Glutamatergic neuron (in vitro differentiated cells): ENCODE measurements at regions not wholly inside any gene's neighbourhood (a gene's known extent, or its start where the extent isn't known, plus 50 kb on each side); places are given as distances from the start of the nearest gene placed in this dataset.
"Not testable (repeated sequence)": the region's sequence is repeated elsewhere in the genome, so short reads cannot be mapped to it uniquely, and the experiment has no call there.

Experiments
- DNase-seq: peaks from one replicate; pipeline ENCODE4 v3.0.0; 2022
- H3K27ac Mint-ChIP-seq: one replicate; pipeline ENCODE4 v1.8.0; 2020; ENCODE audit warnings: mild to moderate bottlenecking, mixed read lengths, inconsistent platforms; ENCODE audit not compliant: unreplicated experiment
- H3K27me3 Mint-ChIP-seq: one replicate; pipeline ENCODE4 v1.8.0; 2020; ENCODE audit warnings: mild to moderate bottlenecking, moderate library complexity, mixed read lengths, inconsistent platforms; ENCODE audit not compliant: unreplicated experiment
- H3K36me3 Mint-ChIP-seq: one replicate; pipeline ENCODE4 v1.8.0; 2020; ENCODE audit warnings: mild to moderate bottlenecking, mixed read lengths, inconsistent platforms; ENCODE audit not compliant: unreplicated experiment
- H3K4me1 Mint-ChIP-seq: one replicate; pipeline ENCODE4 v1.8.0; 2020; ENCODE audit warnings: mild to moderate bottlenecking, low read depth, mixed read lengths, inconsistent platforms; ENCODE audit not compliant: unreplicated experiment
- H3K4me3 Mint-ChIP-seq: one replicate; pipeline ENCODE4 v1.8.0; 2020; ENCODE audit warnings: mild to moderate bottlenecking, mixed read lengths, inconsistent platforms; ENCODE audit not compliant: unreplicated experiment
- H3K9me3 Mint-ChIP-seq: one replicate; pipeline ENCODE4 v1.8.0; 2020; ENCODE audit warnings: mild to moderate bottlenecking, moderate library complexity, mixed read lengths, inconsistent platforms; ENCODE audit not compliant: unreplicated experiment
- TF ChIP-seq, protein P1 (sequence below): fragments of 200-600 bp; sonication (generic); IDR thresholded peaks from one replicate; pipeline ENCODE4 v1.5.0; 2021; ENCODE audit not compliant: partially characterized antibody, unreplicated experiment

DNA sequence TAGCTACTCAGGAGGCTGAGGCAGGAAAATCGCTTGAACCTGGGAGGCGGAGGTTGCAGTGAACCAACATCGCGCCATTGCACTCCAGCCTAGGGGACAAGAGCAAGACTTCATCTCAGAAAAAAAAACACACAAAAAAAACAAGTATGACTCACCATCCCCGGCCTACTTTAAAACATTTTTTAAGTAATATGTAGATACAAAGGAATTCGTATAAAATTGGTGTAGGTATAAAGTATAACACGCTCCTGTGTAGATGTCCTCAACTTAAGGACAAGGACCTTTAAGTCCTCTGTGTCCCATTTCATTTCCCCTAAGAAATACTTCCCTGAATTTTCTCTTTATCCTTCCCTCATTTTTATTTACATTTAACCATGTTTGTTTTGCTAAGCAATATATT lies 73.4 kb upstream of the PKN2 start:
- Mint-ChIP-seq H3K4me3 (no peak overlapping the region), H3K27ac (no peak overlapping the region), H3K4me1 (no peaks in the 10 kb centered on the region), H3K36me3 (no peaks in the 10 kb centered on the region), H3K27me3 (no peaks in the 10 kb centered on the region), H3K9me3 (no peaks in the 10 kb centered on the region)
- DNase-seq = no peak
- TF ChIP-seq, protein P1, sequence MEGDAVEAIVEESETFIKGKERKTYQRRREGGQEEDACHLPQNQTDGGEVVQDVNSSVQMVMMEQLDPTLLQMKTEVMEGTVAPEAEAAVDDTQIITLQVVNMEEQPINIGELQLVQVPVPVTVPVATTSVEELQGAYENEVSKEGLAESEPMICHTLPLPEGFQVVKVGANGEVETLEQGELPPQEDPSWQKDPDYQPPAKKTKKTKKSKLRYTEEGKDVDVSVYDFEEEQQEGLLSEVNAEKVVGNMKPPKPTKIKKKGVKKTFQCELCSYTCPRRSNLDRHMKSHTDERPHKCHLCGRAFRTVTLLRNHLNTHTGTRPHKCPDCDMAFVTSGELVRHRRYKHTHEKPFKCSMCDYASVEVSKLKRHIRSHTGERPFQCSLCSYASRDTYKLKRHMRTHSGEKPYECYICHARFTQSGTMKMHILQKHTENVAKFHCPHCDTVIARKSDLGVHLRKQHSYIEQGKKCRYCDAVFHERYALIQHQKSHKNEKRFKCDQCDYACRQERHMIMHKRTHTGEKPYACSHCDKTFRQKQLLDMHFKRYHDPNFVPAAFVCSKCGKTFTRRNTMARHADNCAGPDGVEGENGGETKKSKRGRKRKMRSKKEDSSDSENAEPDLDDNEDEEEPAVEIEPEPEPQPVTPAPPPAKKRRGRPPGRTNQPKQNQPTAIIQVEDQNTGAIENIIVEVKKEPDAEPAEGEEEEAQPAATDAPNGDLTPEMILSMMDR = no peak

DNA sequence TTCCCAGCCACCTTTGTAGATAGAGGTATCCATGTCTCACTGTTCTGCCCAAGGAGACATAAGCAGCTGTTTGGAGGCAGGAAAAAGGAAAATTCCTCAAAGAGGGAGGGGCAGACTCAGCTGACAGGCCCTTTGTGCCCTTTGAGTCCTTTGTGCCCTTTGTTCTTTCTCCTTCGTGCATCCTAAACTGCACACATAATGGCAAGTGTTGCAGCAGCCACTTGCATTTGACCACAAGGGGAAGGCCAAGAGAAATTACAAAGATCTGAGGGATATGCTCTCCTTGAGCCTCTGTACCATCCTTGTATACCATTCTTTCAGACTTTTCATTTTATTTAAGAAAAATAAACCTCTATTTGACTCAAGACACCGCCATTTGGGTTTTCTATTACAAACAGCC lies 71.8 kb upstream of the PKN2 start:
- H3K27me3 Mint-ChIP-seq = no peaks in the 10 kb centered on the region
- peaks cover 2% of the 10 kb centered on the region for H3K9me3 Mint-ChIP-seq
- no peak overlapping the region for H3K27ac Mint-ChIP-seq
- H3K36me3 Mint-ChIP-seq = no peaks in the 10 kb centered on the region
- H3K4me3 Mint-ChIP-seq = no peak overlapping the region
- no peak for DNase-seq
- TF ChIP-seq, protein P1 = no peak
- no peaks in the 10 kb centered on the region for H3K4me1 Mint-ChIP-seq

DNA sequence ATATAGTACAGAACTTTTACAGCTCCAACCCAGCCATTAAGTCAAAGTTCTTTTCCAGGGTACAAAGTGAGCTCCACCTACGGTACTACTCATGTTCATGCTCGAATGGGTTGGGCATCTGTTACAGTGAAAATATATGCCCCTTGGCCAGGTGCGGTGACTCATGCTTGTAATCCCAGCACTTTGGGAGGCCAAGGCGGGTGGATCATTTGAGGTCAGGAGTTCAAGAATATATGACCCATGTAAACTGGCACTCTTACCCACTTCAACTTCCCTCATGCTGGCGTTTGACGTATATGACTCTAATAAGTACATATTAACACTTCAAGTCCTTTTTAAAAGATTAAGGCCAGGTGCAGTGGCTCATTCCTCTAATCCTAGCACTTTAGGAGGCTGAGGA lies 71.3 kb upstream of the PKN2 start:
- no peak overlapping the region for H3K4me3 Mint-ChIP-seq
- no peaks in the 10 kb centered on the region for H3K4me1 Mint-ChIP-seq
- DNase-seq = no peak
- no peaks in the 10 kb centered on the region for H3K27me3 Mint-ChIP-seq
- H3K36me3 Mint-ChIP-seq = peaks cover 4% of the 10 kb centered on the region
- H3K27ac Mint-ChIP-seq = no peak overlapping the region
- TF ChIP-seq, protein P1 = no peak
- peaks cover 2% of the 10 kb centered on the region for H3K9me3 Mint-ChIP-seq

DNA sequence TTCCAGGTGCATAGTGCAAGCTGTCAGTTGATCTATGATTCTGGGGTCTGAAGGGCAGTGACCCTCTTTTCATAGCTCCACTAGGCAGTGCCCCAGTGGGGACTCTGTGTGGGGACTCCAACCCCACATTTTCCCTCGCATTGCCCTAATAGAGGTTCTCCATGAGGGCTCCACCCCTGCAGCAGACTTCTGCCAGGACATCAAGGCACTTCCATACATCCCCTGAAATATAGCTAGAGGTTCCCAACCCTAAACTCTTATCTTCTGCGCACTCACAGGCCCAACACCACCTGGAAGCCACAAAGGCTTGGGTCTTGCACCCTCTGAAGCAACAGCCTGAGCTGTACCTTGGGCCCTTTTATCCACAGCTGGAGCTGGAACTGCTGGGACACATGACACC lies 65.7 kb upstream of the PKN2 start:
- TF ChIP-seq, protein P1 = no peak
- H3K4me3 Mint-ChIP-seq = no peak overlapping the region
- DNase-seq = no peak
- no peaks in the 10 kb centered on the region for H3K27me3 Mint-ChIP-seq
- H3K4me1 Mint-ChIP-seq = no peaks in the 10 kb centered on the region
- peaks cover 2% of the 10 kb centered on the region for H3K9me3 Mint-ChIP-seq
- H3K36me3 Mint-ChIP-seq = peaks cover 6% of the 10 kb centered on the region
- H3K27ac Mint-ChIP-seq = no peak overlapping the region

GRCh38 chr1:88623101-88623500 lies 61.0 kb upstream of the PKN2 start:
- not testable (repeated sequence) for H3K4me1 Mint-ChIP-seq, H3K4me3 Mint-ChIP-seq, H3K36me3 Mint-ChIP-seq, DNase-seq, H3K9me3 Mint-ChIP-seq, H3K27me3 Mint-ChIP-seq, H3K27ac Mint-ChIP-seq
